ENCODE measurements at regions not wholly inside any gene's neighbourhood (a gene's known extent, or its start where the extent isn't known, plus 50 kb on each side); places are given as distances from the start of the nearest gene placed in this dataset.
A peak's percentile ranks its signal among the peaks of the same experiment; 100 is the strongest.

DNA sequence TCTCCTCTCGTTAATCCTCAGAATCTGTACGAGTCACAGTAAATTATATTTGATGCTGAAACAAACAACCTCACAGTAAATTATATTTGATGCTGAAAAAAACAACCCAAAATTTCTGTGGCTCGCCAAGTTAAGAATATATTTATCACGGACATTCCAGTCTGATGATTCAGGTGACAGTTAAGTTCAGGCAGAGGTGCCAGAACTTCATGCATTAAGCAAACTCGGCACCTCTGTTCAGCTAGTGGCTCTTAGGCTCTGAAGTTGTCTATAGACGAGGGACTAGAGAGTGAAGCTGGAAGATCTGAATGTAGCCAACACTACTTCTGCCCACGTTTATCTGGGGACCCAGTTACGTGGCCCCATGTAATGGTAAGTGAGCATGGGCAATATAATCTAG, 132.2 kb upstream of the AGA start:
- Histone ChIP-seq H3K56ac (ENCODE audit: extremely low read depth, insufficient read depth, low read length) (no peak overlapping the region), H2AK5ac (ENCODE audit: low read depth, low read length) (0 out of 2 replicates have a peak overlapping the region, but pooled peaks have one; percentile 31), H2AK9ac (replicated peaks; ENCODE audit: low read depth, low read length, poor library complexity) (no peak overlapping the region), H3K9me3 (ENCODE audit: control insufficient read depth, insufficient read depth, low read length) (no peaks in the 10 kb centered on the region), H3K9me1 (ENCODE audit: insufficient read depth, low read length) (no peaks in the 10 kb centered on the region), H2AFZ (replicated peaks; ENCODE audit: low read length, poor library complexity) (no peak overlapping the region), H2BK15ac (ENCODE audit: low read depth, low read length) (0 out of 3 replicates have a peak overlapping the region, but pooled peaks have one; percentile 15), H2BK20ac (ENCODE audit: low read depth, low read length) (no peak overlapping the region), H2BK5ac (ENCODE audit: low read depth, low read length, poor library complexity, severe bottlenecking) (no peak overlapping the region), H3K27me3 (ENCODE audit: control insufficient read depth, insufficient read depth, low read length) (no peaks in the 10 kb centered on the region), H3K36me3 (ENCODE audit: control insufficient read depth, insufficient read depth, low read length) (no peaks in the 10 kb centered on the region), H3K18ac (ENCODE audit: low read depth, low read length) (peak overlapping the region; percentile 64; the same call in 1 of the 2 replicates), H3K4me2 (ENCODE audit: low read depth, low read length) (no peak overlapping the region), H4K5ac (ENCODE audit: low read depth, low read length) (no peak overlapping the region), H3K79me1 (ENCODE audit: low read depth in 1 of 2, low read length in 2 of 2) (no peaks in the 10 kb centered on the region), H3K4me3 (ENCODE audit: insufficient read depth, low read depth, low read length) (no peak overlapping the region), H2BK120ac (ENCODE audit: low read depth, low read length) (no peak overlapping the region), H4K20me1 (ENCODE audit: insufficient read depth, low read length) (no peaks in the 10 kb centered on the region), H4K91ac (ENCODE audit: insufficient read depth, low read depth, low read length) (no peak overlapping the region), H3K4ac (ENCODE audit: low read depth, low read length) (no peak overlapping the region; the same call in 1 of the 2 replicates), H3K23ac (ENCODE audit: low read depth, low read length) (no peak overlapping the region), H3K27ac (ENCODE audit: insufficient read depth, low read length) (no peak overlapping the region; the same call in 1 of the 2 replicates), H4K8ac (ENCODE audit: low read depth in 2 of 2, low read length in 2 of 2) (no peak overlapping the region), H3K14ac (replicated peaks; ENCODE audit: low read depth, low read length) (no peak overlapping the region), H3K4me1 (ENCODE audit: control insufficient read depth, insufficient read depth, low read length) (peaks cover 10% of the 10 kb centered on the region), H3K9ac (ENCODE audit: low read depth, low read length) (no peak overlapping the region)
- BruUV-seq (replicated peaks), result no TSS peak
- in situ Hi-C loops (cut with MboI; ENCODE audit: low sequenced_read_pairs), result loop anchor here (25.0 kb wide), 2 partner anchors 462 to 1713 kb away; no protein-coding TSS in a partner anchor
- CTCF ChIA-PET, result no interaction called here
- POLR2A ChIA-PET (ENCODE audit: unreplicated experiment), result interaction anchor here (0.6 kb wide), 1 partner anchor 14 kb away, joined by 3 read pairs; no protein-coding TSS in a partner anchor
- TF ChIP-seq CEBPB (IDR thresholded peaks at IDR 0.05; ENCODE audit: low read depth, low read length) (no peak), POLR2A (IDR thresholded peaks at IDR 0.05; ENCODE audit: low read depth, low read length) (no peak), MAFK (IDR thresholded peaks at IDR 0.05; ENCODE audit: low read depth, low read length) (no peak), RCOR1 (IDR thresholded peaks at IDR 0.05; ENCODE audit: insufficient replicate concordance, low read length) (no peak)
- TF ChIP-seq, protein P1, sequence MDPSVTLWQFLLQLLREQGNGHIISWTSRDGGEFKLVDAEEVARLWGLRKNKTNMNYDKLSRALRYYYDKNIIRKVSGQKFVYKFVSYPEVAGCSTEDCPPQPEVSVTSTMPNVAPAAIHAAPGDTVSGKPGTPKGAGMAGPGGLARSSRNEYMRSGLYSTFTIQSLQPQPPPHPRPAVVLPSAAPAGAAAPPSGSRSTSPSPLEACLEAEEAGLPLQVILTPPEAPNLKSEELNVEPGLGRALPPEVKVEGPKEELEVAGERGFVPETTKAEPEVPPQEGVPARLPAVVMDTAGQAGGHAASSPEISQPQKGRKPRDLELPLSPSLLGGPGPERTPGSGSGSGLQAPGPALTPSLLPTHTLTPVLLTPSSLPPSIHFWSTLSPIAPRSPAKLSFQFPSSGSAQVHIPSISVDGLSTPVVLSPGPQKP (IDR thresholded peaks at IDR 0.05; ENCODE audit: borderline replicate concordance, low read depth, low read length), result no peak
- ATAC-seq (ENCODE audit: low read depth) (no peak), DNase-seq (no peak)
- dilution Hi-C loops (cut with HindIII; ENCODE audit: low sequenced_read_pairs, unreplicated experiment), result no loop called here
- WGBS, 2 experiments (ENCODE audit: extremely low coverage in 2 of 2, insufficient read length in 1 of 2), result 72% methylated on average over 4 of the region's 8 CpGs; no CpG with 5 or more reads in 1 of the 2 experiments
- intact Hi-C loops (cut with micrococcal nuclease), result no loop called here

Measured in IMR-90 (cell line).